Ovary (tissue), 7 donors: ENCODE measurements at regions not wholly inside any gene's neighbourhood (a gene's known extent, or its start where the extent isn't known, plus 50 kb on each side); places are given as distances from the start of the nearest gene placed in this dataset.
"Not testable (repeated sequence)": the region's sequence is repeated elsewhere in the genome, so short reads cannot be mapped to it uniquely, and the experiment has no call there.

Source experiments
- DNase-seq, 5 donors: peaks; one replicate each; pipeline ENCODE4 v3.0.0-alpha.2; 2019 to 2020
- H3K27ac ChIP-seq, 2 donors: fragments of 200-600 bp; one replicate each; pipeline versions ENCODE4 v1.5.1 to v1.8.0; 2019 to 2022
- H3K27me3 ChIP-seq: fragments of 200-600 bp; one replicate; pipeline ENCODE4 v1.8.0; 2022
- H3K36me3 ChIP-seq: fragments of 200-600 bp; sonication (generic); one replicate; pipeline ENCODE4 v1.5.1; 2019
- H3K4me1 ChIP-seq: one replicate; pipeline ENCODE4 v1.8.1; 2013; ENCODE audit warnings: mild to moderate bottlenecking, moderate library complexity; ENCODE audit not compliant: insufficient read depth
- H3K4me3 ChIP-seq: fragments of 200-600 bp; sonication (generic); one replicate; pipeline ENCODE4 v1.5.1; 2017
- H3K9me3 ChIP-seq, 2 donors: fragments of 200-600 bp in 1 of 2; sonication (generic) in 1 of 2; one replicate each; pipeline versions ENCODE4 v1.5.1 to v1.8.1; 2013 to 2019; ENCODE audit warnings: mild to moderate bottlenecking in 1 of 2, moderate library complexity in 1 of 2
- CTCF ChIP-seq, 3 donors: fragments of 450-650 bp in 2 of 3; fragments of 200-600 bp in 1 of 3; IDR thresholded peaks; one replicate each; pipeline versions ENCODE4 v1.5.1 to v1.8.0; 2016 to 2022; ENCODE audit warnings: antibody characterized with exemption in 3 of 3, mild to moderate bottlenecking in 1 of 3
- EP300 ChIP-seq: sonication (generic); formaldehyde crosslinking; IDR thresholded peaks from one replicate; pipeline ENCODE4 v1.6.1; 2017; ENCODE audit warnings: antibody characterized with exemption
- POLR2A ChIP-seq: fragments of 450-650 bp; IDR thresholded peaks from one replicate; pipeline ENCODE4 v1.6.1; 2017; ENCODE audit warnings: antibody characterized with exemption, mild to moderate bottlenecking, moderate library complexity
- WGBS, 3 donors: extraction: QIAGEN DNeasy Blood & Tissue Kit in 1 of 3; methylation state at CpG; one replicate each; pipeline versions ENCODE4 v1.1.5 to v1.1.7; 2013 to 2017; 5-methylcytosine and 5-hydroxymethylcytosine counted together
- intact Hi-C, 4 donors: fragments of 100-400 bp; cut with DNase I; formaldehyde crosslinking; loops; one replicate each; pipeline versions ENCODE4 v1.11.0 to v1.15.1; 2022 to 2023
- donor health status: DM: no; HTN: no; CAD: no; lungs with moderate emphysema.
- donor health status: DM: no; HTN: no; CAD: no.
- donor health status: Bipolar disorder and iron deficiency.
- donor health status: DM: no; HTN: no; CAD: no.
- donor health status: DM: yes; HTN: yes; CAD: no.

- WGBS, 3 donors = 76 to 84% (median 81%) methylated on average over 7 of the region's 7 CpGs
- no peak overlapping the region for H3K27ac ChIP-seq
- no peak overlapping the region for H3K4me3 ChIP-seq
- no peaks in the 10 kb centered on the region for H3K9me3 ChIP-seq
- TF ChIP-seq EP300 (no peak), CTCF (IDR thresholded peaks at IDR 0.05) (no peak), POLR2A (no peak)
- H3K36me3 ChIP-seq = no peaks in the 10 kb centered on the region
- no peaks in the 10 kb centered on the region for H3K4me1 ChIP-seq
- DNase-seq = no peak
- intact Hi-C loops = no loop called here
- no peaks in the 10 kb centered on the region for H3K27me3 ChIP-seq
These were observed 715.6 kb upstream of the AADAT start for GRCh38 chr4:170805352-170805751.

- no peaks in the 10 kb centered on the region for H3K27me3 ChIP-seq
- no peak for TF ChIP-seq EP300
- no peak for TF ChIP-seq CTCF (IDR thresholded peaks at IDR 0.05)
- no peak for TF ChIP-seq POLR2A
- H3K27ac ChIP-seq = no peak overlapping the region
- intact Hi-C loops = no loop called here
- H3K36me3 ChIP-seq = no peaks in the 10 kb centered on the region
- 93 to 97% (median 94%) methylated on average over 11 of the region's 11 CpGs for WGBS, 3 donors
- H3K4me3 ChIP-seq = no peak overlapping the region
- H3K4me1 ChIP-seq = no peaks in the 10 kb centered on the region
- H3K9me3 ChIP-seq = no peaks in the 10 kb centered on the region
- DNase-seq = no peak
These were observed 715.2 kb upstream of the AADAT start for GRCh38 chr4:170804930-170805329.

- TF ChIP-seq CTCF (IDR thresholded peaks at IDR 0.05) = no peak
- no peak for TF ChIP-seq EP300
- TF ChIP-seq POLR2A = no peak
- intact Hi-C loops = no loop called here
- DNase-seq = no peak
- Histone ChIP-seq H3K27me3 (no peaks in the 10 kb centered on the region), H3K4me1 (no peaks in the 10 kb centered on the region), H3K27ac (no peak overlapping the region), H3K36me3 (no peaks in the 10 kb centered on the region), H3K4me3 (no peak overlapping the region), H3K9me3 (no peaks in the 10 kb centered on the region)
- WGBS, 3 donors = 93 to 99% (median 96%) methylated on average over 1 of the region's 1 CpG
These were observed 713.7 kb upstream of the AADAT start for GRCh38 chr4:170803492-170803891.

GRCh38 chr4:170801771-170802170 lies 712.0 kb upstream of the AADAT start:
- Histone ChIP-seq H3K27me3 (no peaks in the 10 kb centered on the region), H3K9me3 (no peaks in the 10 kb centered on the region), H3K4me1 (no peaks in the 10 kb centered on the region), H3K36me3 (no peaks in the 10 kb centered on the region), H3K27ac (no peak overlapping the region), H3K4me3 (no peak overlapping the region)
- intact Hi-C loops = no loop called here
- 60 to 72% (median 63%) methylated on average over 3 of the region's 3 CpGs for WGBS, 3 donors
- no peak for DNase-seq
- no peak for TF ChIP-seq CTCF (IDR thresholded peaks at IDR 0.05)
- TF ChIP-seq POLR2A = no peak
- no peak for TF ChIP-seq EP300

GRCh38 chr4:170794525-170794924 lies 704.8 kb upstream of the AADAT start:
- Histone ChIP-seq H3K36me3 (no peaks in the 10 kb centered on the region), H3K27me3 (no peaks in the 10 kb centered on the region), H3K9me3 (peaks cover 0 to 3% of the 10 kb centered on the region in 2 donors), H3K4me1 (no peaks in the 10 kb centered on the region), H3K4me3 (no peak overlapping the region), H3K27ac (no peak overlapping the region)
- TF ChIP-seq POLR2A = no peak
- no peak for TF ChIP-seq EP300
- TF ChIP-seq CTCF (IDR thresholded peaks at IDR 0.05) = no peak
- intact Hi-C loops = loop anchor here in 1 of 4 donors (10.0 kb wide), 1 partner anchor 1510 kb away; no protein-coding TSS in a partner anchor
- DNase-seq = no peak
- 31 to 47% (median 42%) methylated on average over 3 of the region's 3 CpGs for whole genome bisulfite sequencing, 3 donors

- H3K4me1 ChIP-seq, intact Hi-C loops, H3K27ac ChIP-seq, DNase-seq, H3K9me3 ChIP-seq, H3K27me3 ChIP-seq, H3K4me3 ChIP-seq, H3K36me3 ChIP-seq: not testable (repeated sequence)
- WGBS, 3 donors = 93 to 95% (median 93%) methylated on average over 24 to 28 of the region's 28 CpGs
These were observed 698.8 kb upstream of the AADAT start for GRCh38 chr4:170788540-170789051.
